ENCODE measurements at regions not wholly inside any gene's neighbourhood (a gene's known extent, or its start where the extent isn't known, plus 50 kb on each side); places are given as distances from the start of the nearest gene placed in this dataset.
"Not testable (repeated sequence)": the region's sequence is repeated elsewhere in the genome, so short reads cannot be mapped to it uniquely, and the experiment has no call there.

DNA sequence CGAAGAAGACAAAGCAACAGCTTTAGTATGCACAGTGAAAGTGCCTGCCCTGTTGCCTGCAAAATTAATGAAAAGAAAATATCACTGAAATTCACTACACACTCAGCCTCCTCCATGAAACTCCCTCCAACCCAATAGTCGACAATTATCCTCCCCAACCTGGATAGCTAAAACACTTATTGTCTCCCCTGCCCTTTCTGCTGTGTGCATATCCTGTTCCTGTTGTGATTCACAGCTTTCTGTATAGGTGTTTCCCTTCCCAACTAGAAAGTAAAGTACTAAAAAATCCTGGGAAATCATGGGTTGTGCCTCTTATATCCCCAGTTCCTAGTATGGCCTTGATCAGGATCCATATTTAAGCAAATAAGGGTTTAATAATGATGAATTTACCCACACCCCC lies 412.1 kb downstream of the LTN1 start:
- no peak for DNase-seq

DNA sequence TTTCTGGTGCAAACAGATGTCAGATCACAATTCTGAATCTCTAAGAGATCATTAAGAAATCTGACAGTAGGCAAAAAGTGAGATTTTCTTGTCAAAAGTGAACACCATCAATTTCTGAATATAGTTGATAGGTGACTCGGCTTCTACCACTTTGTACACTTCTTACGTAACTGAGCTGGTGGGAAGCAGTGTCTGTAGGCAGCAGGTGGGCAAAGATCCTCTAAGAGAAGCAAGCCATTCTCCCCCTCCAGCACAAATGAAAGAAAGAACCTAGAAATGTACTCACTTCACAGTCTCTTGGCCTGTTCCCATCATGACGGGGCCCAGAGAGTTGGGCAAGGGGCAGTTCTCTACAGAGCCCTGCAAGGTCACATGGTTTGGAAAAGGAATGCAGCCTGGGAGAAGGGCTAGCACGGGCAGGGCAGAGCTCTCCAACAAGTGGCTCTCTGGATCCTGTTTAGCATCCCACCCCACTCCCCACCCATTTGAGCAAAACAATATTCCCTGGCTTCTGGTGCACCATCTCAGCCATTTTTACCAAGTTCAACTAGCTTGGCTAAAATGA lies 412.6 kb downstream of the LTN1 start:
- no peak for DNase-seq

DNA sequence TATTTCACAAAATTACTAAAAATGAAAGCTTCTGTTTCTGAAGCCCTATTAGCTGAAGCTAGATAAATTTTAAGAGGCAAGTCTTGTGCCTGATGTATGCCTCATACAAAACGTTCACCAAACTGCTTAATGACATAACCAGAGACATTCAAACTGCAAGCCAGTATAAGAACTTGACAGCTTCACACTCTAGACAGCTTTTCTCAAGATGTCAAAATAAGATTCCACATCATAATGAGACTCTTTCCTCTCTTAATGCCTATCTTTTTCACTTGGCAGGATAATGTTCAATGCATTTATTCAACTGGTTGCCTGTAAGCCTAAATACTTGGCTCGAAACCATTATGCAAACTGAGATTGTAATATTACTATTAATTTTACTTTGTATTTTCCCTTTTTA lies 424.0 kb downstream of the LTN1 start:
- no peak for DNase-seq

DNA sequence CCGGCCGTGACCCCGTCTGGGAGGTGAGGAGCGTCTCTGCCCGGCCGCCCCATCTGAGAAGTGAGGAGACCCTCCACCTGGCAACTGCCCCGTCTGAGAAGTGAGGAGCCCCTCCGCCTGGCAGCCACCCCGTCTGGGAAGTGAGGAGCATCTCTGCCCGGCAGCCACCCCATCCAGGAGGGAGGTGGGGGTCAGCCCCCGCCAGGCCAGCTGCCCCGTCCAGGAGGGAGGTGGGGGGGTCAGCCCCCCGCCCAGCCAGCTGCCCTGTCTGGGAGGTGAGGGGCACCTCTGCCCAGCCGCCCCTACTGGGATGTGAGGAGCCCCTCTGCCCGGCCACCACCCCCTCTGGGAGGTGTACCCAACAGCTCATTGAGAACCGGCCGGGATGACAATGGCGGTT lies 428.7 kb downstream of the LTN1 start:
- not testable (repeated sequence) for DNase-seq

DNA sequence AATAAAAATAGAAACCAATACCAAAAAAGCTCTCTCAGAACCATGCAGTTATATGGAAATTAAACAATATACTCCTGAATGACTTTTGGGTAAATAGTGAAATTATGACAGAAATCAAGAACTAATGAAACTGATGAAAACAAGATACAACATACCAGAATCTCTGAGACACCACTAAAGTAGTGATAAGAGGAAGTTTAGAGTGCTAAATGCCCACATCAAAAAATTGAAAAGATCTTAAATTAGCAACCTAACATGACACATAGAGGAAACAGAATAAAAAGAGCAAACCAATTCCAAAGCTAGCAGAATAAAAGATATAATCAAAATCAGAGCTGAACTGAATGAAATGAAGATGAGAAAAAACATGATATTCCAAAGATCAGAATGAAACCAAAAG lies 430.9 kb downstream of the LTN1 start:
- DNase-seq: no peak

DNA sequence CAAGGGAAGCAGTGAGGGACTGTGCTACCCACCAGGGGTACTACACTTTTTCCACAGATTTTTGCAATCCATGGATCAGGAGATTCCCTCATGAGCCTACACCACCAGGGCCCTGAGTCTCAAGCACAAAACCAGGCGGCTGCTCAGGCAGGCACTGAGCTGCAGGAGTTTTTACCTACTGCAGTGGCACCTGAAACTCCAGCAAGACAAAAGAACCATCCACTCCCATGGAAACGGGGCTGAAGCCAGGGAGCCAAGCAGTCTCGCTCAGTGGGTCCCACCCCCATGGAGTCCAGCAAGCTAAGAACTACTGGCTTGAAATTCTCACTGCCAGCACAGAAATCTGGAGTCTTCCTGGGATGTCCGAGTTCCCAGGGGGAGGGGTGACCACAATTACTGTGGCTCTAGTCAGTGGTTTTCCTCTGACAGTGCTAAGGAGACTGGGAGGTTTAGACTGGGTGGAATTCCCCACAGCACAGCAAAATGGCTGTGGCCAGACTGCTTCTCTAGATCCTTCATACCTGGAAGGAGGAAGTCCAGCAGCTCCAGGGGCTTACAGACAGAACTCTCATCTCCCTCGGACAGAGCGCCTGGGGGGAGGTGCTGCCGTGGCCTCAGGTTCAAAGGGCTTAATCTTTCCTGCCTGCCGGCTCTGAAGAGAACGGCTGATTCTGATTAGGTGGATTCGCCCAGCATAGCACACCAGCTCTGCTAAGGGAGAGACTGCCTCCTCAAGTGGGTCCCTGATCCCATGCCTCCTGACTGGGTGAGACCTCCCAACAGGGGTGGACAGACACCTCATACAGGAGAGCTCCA lies 437.8 kb downstream of the LTN1 start:
- DNase-seq: no peak

DNA sequence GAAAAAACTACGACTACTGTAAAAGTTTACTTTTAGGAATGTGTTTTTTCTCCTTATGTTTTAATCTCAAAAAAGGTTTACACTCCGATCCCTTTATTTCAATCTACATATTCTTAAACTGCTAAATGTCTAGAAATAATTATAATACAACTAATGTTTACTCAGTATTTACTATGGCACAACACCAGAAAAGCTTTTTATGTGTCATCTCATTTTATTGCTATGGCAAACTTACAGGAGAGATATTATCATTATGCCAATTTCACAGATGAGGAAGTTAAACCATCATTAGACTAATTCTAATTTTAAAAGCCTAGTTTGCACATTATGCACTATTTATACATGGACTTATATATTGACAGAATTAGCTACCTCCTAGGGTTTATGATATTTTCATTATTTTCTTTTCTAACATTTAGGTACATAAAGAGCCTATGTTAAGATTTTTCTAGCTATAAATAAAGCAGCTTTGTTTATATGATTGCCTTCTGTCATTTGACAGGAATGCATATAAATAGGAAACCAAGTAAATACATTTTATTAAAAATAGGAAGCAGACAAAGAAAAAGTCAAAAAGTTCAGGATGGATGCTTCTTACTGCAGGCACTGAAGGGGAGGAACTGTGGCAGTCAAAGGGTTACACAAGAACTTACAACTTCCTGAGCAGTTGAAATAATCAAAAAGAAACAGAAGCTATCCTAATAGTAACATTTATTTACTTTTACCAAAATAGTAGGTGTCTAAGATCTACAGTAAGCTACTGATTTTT lies 442.4 kb downstream of the LTN1 start:
- no peak for DNase-seq

DNA sequence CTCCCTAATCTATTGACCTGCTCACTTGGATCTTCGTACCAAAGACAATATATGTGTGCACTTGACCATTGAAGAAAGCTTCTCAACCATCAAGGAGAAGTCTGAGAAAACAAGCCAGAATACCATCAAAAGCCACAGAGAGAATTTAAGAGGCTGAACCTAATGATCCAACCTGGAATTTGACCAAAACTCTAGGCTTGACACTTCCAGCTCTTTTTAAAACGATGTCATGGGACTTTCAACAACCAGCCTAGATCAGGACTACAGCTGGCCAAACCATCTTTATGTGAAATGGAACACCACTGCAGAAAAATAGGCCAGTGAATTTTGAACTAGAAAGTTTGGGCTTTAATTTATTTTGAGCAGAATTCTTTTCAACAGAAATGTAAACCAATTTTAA lies 444.4 kb downstream of the LTN1 start:
- DNase-seq: no peak

DNA sequence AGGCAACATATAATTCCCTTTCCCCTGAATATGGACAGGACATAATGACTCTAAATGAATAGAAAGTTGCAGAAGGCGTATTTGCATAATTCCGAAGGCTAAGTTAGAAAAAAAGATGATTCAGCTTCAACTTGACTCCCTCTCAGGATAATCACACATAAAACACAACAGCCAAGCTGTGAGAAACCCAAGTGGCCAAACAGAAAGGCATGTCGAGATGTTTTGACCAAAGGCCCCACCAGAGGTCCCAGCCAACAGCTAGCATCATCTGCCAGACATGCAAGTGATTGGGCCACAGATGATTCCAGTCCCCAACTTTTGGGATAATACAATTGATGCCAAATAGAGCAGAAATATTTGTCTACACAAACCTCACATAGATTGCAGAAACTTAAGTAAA lies 444.9 kb downstream of the LTN1 start:
- no peak for DNase-seq

DNA sequence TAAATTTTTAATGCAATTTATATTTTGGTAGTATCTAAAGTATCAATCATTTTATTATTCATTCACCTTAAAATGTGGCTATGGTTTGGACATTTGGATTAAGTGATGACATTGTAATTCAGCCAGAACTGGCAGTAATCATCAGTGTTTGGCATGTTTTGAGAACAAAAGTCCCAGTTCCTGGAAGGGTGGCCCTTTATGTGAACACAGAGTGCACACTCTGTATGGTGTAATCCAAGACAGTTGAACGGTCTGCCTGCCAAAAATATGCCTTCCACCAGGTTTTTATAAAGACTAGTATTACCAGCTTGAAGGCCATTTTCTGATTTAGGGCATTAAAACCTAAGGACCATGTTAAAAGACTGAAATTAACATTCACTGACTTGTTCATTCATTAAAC lies 448.7 kb downstream of the LTN1 start:
- no peak for DNase-seq

DNA sequence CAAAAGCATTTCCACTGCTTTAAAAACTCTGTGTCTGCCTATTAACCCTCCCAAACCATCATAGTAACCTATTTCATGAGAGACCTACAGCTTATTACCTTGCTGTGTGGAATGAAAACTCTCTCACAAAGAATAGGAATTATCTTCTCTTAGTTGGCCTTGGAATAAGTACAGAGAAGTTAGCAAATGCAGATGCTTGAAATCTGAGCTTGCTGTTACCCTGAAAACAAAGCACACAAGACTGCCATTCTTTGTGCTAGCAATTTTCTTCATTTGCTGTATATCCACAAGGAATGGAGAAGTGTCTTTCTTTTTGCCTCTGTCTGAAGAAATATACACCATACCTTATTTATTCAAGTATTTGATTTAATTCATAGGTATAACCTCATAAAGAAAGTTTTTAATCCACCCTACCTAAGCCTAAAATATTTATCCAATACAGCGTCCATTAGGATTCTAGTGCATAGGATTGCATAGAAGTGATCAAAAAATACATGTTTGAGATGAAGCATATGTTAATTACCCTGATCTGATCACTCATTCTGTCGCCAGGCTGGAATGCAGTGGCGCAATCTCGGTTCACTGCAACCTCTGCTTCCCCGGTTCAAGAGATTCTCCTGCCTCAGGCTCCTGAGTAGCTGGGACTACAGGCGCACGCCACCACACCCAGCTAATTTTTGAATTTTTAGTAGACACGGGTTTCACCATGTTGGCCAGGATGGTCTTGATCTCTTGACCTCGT lies 451.1 kb downstream of the LTN1 start:
- no peak for DNase-seq

DNA sequence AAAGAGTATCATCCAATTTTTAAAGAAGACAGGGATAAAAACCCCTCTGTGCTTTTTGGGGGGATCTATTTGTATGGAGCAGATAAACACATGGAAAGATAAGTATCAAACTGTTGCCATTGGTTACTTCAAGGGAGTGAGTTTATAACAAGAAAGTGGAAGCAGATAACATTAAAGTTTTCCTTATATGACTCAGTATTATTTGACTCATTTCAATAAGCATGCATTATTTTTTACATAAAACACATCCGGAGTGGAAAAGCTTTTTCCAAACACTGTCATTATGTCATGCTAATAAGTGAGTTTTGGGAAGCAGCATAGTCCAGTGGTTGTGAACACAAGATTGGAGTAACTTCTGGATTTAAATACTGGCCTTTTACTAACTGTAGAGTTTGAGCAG lies 452.2 kb downstream of the LTN1 start:
- no peak for DNase-seq

DNA sequence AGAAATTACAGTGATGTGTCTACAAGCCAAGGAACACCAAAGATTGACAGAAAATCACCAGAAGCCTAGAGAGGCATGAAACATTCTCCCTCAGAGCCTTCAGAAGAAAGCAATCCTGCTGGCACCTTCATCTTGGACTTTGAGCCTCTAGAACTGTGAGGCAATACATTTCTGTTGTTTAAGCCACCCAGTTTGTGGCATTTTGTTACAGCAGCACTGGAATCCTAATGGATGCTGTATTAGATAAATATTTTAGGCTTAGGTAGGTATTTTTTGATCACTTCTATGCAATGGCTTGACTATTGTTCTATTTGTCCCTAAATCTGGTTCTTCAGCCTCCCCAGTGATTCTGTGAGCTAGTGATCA lies 453.1 kb downstream of the LTN1 start:
- DNase-seq: no peak

DNA sequence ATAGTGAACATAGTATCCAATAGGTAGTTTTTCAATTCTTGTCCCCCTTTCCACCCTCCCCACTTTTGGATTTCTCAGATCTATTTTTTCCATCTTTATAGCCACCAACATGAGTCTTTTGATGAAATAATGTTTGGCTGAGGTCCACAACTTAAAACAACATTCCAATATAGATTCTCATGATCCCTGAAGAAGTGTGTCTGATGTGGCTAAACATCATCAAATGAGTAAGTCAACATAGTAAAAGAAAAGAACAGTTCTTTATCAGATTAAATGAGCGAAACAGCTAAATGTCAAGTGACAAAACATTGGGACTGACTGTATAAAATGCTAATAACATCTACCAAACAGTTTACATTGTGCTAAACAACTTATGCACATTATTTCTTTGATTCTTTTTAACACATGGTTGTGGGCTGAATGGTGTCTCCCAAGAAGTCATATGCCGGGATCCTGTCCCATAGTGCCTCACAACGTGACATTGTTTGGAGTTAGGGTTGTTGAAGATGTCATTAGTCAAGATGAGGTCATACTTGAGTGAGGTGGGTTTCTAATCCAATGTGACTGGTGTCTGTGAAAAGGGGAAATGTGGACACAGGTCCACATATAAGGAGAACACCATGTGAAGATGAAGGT lies 453.6 kb downstream of the LTN1 start:
- no peak for DNase-seq

DNA sequence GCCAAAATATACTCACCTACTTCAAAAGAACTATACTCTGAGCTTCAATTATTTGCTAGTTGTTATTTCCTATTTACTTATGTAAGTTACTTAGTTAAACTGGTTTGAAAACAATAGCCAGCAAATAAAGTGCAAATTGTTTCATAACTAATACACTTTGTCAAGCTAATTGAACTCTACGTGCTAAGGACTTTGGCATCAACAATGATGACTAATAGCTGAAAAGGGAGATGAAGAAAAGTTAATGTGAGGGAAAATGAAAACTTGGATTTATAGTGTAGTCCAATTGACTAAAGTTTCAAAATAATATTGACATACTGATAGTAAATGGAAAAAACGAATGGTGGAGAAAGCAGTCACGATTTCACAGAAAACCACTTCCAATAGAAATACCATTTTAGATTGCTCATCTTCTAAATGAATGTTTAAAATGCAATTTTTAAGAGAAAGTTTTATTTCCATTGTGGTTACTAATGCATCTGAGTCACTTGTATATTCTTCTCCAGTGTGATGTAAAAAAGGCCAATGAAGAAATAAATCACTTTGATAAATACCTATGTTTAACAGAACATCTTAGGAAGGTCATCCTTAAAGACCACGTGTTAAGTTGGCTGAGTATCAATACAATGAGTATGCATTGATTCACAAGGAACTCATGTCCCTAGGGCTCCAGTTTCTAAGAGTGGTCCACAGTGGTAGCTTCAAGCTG lies 455.2 kb downstream of the LTN1 start:
- no peak for DNase-seq

DNA sequence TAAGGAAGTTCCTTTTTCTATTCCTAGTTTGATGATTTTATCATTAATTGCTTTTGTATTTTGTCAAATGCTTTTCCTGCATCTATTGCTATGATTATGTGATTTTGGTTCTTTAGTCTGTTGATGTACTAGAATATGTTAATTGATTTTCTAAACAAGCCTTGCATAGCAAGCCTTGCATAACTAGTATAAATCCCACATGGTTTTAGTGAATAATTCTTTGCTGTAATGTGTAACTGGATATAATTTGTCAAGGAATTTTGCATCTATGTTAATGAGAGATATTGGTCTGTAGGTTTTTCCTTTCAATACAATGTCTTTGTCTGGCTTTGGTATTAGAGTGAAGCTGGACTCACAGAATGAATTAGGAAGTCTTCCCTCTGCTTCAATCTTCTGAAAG lies 460.2 kb downstream of the LTN1 start:
- DNase-seq: no peak

DNA sequence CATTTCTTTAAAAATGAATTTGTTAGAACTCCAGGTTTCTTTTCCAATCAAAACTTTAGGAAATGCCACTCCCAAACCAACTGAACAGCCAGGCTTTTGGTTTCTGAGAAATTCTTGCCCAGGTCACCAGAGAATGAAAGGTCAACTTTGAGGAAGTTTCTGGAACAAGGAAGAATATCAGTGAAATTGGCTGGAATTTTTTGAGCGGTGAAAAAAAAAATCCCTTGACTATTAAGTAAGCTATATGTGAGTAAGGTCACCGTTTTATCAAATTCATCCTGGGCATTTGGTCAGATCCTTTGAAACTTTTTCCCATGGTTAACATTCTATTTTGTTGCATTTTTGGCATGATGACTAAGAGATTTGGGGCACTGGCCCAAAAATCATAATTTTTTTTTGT lies 469.3 kb downstream of the LTN1 start:
- DNase-seq: no peak

DNA sequence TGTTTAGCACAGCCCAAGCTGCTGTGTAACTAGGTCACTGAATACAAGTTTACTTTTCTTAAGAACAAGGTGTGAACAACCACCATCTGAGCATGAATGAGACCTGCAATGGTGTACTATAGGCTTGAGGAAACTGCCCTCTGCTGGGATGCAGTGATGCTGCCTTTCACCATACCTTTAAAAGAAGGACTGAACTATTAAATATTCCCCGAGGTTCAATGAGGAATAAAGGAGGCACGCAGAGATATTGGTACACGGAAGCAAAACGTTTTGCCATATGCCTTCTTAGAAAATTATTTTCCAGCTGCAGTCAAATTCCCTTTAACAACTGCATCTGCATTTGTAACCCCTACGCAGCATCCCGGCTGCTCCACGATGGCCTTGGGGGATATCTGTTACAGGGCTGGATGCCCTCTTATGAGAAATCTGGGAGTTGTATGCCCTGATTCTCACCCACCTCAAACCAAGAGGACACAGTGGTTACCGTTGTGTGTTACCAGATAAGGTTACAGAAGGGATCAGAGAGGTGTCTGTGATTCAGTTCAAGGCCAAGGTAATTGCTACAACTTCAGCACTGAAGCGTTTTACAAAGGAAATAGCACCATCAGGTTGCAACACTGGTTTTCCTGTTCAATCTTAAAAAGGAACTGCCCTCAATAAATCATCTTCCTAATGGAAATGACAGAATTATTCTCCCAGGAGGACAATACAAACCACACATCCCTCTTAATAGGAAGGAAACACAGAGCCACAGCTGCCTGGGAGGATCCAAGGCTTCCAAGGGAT lies 470.5 kb downstream of the LTN1 start:
- peak; percentile 47 for DNase-seq

DNA sequence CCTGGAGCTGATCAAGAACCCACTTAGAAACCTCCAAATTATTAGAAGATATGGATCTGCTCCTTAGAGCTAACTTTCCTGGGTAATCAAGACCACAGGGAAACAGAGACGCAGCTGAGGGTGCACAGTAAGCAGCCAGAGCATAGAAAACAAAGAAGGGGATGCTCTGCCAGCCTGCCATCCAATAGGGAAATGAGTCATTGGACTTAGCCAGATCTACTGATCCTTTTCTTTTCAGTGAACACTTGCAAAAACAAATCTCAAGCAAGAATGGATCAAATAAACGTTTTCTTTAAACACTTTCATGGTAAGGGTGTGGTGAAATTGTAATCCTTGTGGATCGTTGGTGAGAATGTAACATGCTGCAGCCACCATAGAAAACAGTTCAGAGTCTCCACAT lies 474.0 kb downstream of the LTN1 start:
- DNase-seq: no peak

DNA sequence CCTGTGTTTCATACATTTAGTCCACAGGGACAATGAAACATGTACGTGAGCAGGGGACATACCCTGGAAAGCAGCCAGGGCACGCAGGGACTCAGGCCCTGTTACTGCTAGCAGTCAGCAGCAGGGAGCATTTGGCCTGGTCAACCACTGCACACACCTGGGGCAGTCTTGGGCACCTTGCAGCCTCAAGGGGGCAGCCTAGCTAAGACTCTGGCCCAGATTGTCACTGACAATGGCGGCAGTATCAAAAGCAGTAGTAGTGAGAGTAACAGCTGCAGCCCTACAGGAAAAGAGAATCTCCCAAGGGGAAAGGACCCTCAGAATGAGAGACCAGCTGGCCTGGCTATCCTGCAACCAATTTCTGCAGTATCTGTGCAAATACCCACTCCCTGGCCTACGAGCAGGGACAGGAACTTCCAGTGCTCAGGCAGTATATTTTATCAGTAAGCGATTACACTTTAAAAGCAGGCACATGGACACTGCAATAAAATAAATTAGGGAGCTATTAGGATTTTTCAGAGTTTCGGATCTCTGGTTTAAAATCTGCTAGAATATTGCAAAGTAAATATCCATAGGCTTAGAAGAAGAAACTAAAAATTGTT lies 475.6 kb downstream of the LTN1 start:
- DNase-seq: no peak

DNA sequence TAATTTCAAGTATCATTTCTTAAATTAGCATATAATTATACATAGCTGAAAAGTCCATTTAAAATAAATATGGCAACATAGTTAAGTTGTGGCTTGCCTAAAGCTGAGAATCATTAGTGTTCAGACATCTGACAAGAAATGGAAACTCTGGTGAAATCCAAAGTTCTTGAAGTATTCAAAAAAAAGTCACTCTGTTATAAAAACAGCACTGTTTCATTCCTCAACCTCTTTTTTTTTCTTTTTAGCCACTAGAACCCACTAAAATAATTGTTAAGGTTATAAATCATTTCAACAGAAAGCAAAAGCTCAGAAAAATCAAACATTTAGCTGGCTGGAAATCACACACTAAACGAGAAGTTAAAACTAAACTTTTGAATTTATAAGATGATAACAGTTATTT lies 476.7 kb downstream of the LTN1 start:
- DNase-seq: no peak
